GM13977 (cell line): ENCODE measurements at regions not wholly inside any gene's neighbourhood (a gene's known extent, or its start where the extent isn't known, plus 50 kb on each side); places are given as distances from the start of the nearest gene placed in this dataset.

ENCODE experiments used
- DNase-seq: peaks from one replicate; pipeline ENCODE4 v3.0.0; 2012; ENCODE audit warnings: low spot score
- in situ Hi-C: fragments of 300-500 bp; cut with MboI; formaldehyde crosslinking; loops from one replicate; pipeline ENCODE4 v1.12.0; 2022; ENCODE audit warnings: low sequenced_read_pairs, low pct_unique_long_range_greater_than_20kb, mixed read lengths, inconsistent platforms; ENCODE audit not compliant: unreplicated experiment
- TF ChIP-seq, protein P1 (sequence below): IDR thresholded peaks from 2 replicates; pipeline ENCODE4 v1.5.1; 2012; ENCODE audit warnings: mild to moderate bottlenecking, control low read depth; ENCODE audit not compliant: insufficient read depth; ENCODE audit errors: extremely low read depth, missing control alignments

GRCh38 chr2:217332866-217333265 is 473.0 kb upstream of the TNP1 start:
- no peak for DNase-seq
- in situ Hi-C loops = no loop called here
- TF ChIP-seq, protein P1, sequence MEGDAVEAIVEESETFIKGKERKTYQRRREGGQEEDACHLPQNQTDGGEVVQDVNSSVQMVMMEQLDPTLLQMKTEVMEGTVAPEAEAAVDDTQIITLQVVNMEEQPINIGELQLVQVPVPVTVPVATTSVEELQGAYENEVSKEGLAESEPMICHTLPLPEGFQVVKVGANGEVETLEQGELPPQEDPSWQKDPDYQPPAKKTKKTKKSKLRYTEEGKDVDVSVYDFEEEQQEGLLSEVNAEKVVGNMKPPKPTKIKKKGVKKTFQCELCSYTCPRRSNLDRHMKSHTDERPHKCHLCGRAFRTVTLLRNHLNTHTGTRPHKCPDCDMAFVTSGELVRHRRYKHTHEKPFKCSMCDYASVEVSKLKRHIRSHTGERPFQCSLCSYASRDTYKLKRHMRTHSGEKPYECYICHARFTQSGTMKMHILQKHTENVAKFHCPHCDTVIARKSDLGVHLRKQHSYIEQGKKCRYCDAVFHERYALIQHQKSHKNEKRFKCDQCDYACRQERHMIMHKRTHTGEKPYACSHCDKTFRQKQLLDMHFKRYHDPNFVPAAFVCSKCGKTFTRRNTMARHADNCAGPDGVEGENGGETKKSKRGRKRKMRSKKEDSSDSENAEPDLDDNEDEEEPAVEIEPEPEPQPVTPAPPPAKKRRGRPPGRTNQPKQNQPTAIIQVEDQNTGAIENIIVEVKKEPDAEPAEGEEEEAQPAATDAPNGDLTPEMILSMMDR = no peak

DNA sequence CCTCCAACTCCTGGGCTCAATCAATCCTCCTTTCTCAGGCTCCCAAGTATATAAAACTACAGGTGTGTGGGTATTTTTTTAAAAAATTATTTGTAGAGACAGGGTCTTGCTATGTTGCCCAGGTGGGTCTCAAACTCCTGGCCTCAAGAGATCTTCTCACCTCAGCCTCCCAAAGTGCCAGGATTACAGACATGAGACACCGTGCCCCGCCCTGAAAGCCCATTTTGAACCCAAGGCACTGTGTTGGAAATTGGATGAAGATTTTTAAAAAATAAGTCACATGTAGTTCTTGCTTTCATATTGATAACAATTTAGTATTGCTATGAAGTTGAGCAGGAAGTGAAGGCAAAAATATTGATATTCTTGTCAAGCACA is 472.5 kb upstream of the TNP1 start:
- no peak for DNase-seq
- TF ChIP-seq, protein P1 = no peak
- in situ Hi-C loops = no loop called here

- TF ChIP-seq, protein P1 = no peak
- in situ Hi-C loops = no loop called here
- DNase-seq = no peak
Measured at GRCh38 chr2:217331523-217332416, 471.9 kb upstream of the TNP1 start.

- no peak for DNase-seq
- TF ChIP-seq, protein P1 = no peak
- in situ Hi-C loops = no loop called here
Measured at GRCh38 chr2:217330647-217331046, 470.8 kb upstream of the TNP1 start.

DNA sequence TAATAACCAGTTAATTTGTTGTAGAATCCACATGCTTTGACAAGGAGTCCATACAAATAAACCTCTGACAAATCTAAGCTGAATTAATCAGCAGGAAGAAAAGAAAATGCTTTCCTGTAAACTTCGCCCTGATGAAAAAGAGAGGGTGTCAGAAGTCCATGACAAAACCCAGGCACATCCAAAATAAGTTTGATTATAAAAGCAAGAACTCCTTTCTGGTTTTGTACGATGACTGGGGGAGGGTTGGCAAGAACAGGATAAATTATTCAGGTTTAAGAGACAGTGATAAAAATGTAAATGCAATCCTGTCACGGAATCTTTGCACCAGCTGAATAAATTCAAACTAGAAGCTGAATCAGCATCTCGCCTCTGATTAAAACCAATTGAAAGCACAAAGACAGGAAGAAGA is 469.2 kb upstream of the TNP1 start:
- in situ Hi-C loops = no loop called here
- TF ChIP-seq, protein P1 = no peak
- no peak for DNase-seq

GRCh38 chr2:217328622-217328978 is 468.7 kb upstream of the TNP1 start:
- in situ Hi-C loops = no loop called here
- TF ChIP-seq, protein P1 = no peak

More at GRCh38 chr2:217328622-217328978, 468.7 kb upstream of the TNP1 start:
- no peak for DNase-seq
